KMS-11 (cell line): ENCODE measurements at regions not wholly inside any gene's neighbourhood (a gene's known extent, or its start where the extent isn't known, plus 50 kb on each side); places are given as distances from the start of the nearest gene placed in this dataset.

Experiments
- H2AFZ ChIP-seq: fragments of 200-600 bp; sonication (generic); 2 replicates; pipeline ENCODE4 v1.6.1; 2016; ENCODE audit warnings: antibody characterized with exemption, mixed run types, low read depth
- H3K27ac ChIP-seq: fragments of 200-600 bp; sonication (generic); 2 replicates; pipeline ENCODE4 v1.6.1; 2016; ENCODE audit warnings: mild to moderate bottlenecking, mixed run types
- H3K27me3 ChIP-seq: fragments of 200-600 bp; sonication (generic); 2 replicates; pipeline ENCODE4 v1.6.1; 2017; ENCODE audit warnings: mild to moderate bottlenecking, low read depth, mixed run types, moderate library complexity; ENCODE audit not compliant: insufficient read depth
- H3K36me3 ChIP-seq: fragments of 200-600 bp; sonication (generic); 2 replicates; pipeline ENCODE4 v1.6.1; 2017; ENCODE audit warnings: mild to moderate bottlenecking, mixed run types; ENCODE audit not compliant: insufficient read depth
- H3K4me1 ChIP-seq: fragments of 200-600 bp; sonication (generic); 2 replicates; pipeline ENCODE4 v1.6.1; 2016; ENCODE audit warnings: mild to moderate bottlenecking, low read depth, mixed run types; ENCODE audit not compliant: poor library complexity, severe bottlenecking
- H3K4me2 ChIP-seq: fragments of 200-600 bp; sonication (generic); 2 replicates; pipeline ENCODE4 v1.7.0; 2016; ENCODE audit warnings: mild to moderate bottlenecking, mixed run types
- H3K4me3 ChIP-seq: fragments of 200-600 bp; sonication (generic); IDR thresholded peaks from 2 replicates; pipeline ENCODE4 v1.6.1; 2017; ENCODE audit warnings: low read depth, low read length, mixed read lengths; ENCODE audit not compliant: insufficient read depth
- H3K79me2 ChIP-seq: fragments of 200-600 bp; sonication (generic); 2 replicates; pipeline ENCODE4 v1.6.1; 2016; ENCODE audit warnings: low read depth, mixed run types; ENCODE audit not compliant: insufficient read depth
- H3K9ac ChIP-seq: fragments of 200-600 bp; sonication (generic); 2 replicates; pipeline ENCODE4 v1.6.1; 2016; ENCODE audit warnings: mild to moderate bottlenecking, mixed run types
- H4K20me1 ChIP-seq: fragments of 200-600 bp; sonication (generic); 2 replicates; pipeline ENCODE4 v1.6.1; 2016; ENCODE audit warnings: mild to moderate bottlenecking, mixed run types; ENCODE audit not compliant: insufficient read depth
- TF ChIP-seq, protein P1 (sequence below): fragments of 200-600 bp; sonication (generic); conservative IDR thresholded peaks from 2 replicates; pipeline ENCODE4 v1.6.1; 2017; ENCODE audit warnings: low read depth, mild to moderate bottlenecking, antibody characterized with exemption, low read length, moderate library complexity, mixed read lengths

DNA sequence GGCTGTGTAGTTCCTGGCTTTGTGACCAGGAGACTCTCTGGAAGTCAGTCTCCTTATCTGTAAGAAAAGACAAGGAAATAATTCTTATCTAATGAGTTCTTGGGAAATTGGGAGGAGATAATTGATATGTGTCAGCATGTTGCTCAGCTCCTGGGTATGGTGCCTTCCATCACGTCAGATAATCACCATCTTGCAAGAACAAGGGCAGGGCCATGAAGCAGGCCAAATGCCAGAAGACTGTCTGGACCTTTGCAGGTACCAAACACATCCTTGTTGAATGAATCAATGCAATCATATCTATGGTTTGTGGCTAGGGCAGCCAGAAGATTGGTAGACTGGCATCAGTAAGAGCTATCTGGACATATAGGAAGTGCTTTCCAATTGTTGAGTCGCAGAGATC, 473.5 kb downstream of the TNS1 start:
- Histone ChIP-seq H3K9ac (no peak overlapping the region), H3K27ac (no peak overlapping the region), H2AFZ (no peak overlapping the region), H3K36me3 (no peaks in the 10 kb centered on the region), H3K4me2 (no peak overlapping the region), H3K79me2 (no peaks in the 10 kb centered on the region), H3K4me3 (no peak overlapping the region), H3K4me1 (no peaks in the 10 kb centered on the region), H4K20me1 (no peaks in the 10 kb centered on the region), H3K27me3 (no peaks in the 10 kb centered on the region)
- TF ChIP-seq, protein P1, sequence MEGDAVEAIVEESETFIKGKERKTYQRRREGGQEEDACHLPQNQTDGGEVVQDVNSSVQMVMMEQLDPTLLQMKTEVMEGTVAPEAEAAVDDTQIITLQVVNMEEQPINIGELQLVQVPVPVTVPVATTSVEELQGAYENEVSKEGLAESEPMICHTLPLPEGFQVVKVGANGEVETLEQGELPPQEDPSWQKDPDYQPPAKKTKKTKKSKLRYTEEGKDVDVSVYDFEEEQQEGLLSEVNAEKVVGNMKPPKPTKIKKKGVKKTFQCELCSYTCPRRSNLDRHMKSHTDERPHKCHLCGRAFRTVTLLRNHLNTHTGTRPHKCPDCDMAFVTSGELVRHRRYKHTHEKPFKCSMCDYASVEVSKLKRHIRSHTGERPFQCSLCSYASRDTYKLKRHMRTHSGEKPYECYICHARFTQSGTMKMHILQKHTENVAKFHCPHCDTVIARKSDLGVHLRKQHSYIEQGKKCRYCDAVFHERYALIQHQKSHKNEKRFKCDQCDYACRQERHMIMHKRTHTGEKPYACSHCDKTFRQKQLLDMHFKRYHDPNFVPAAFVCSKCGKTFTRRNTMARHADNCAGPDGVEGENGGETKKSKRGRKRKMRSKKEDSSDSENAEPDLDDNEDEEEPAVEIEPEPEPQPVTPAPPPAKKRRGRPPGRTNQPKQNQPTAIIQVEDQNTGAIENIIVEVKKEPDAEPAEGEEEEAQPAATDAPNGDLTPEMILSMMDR, result no peak

DNA sequence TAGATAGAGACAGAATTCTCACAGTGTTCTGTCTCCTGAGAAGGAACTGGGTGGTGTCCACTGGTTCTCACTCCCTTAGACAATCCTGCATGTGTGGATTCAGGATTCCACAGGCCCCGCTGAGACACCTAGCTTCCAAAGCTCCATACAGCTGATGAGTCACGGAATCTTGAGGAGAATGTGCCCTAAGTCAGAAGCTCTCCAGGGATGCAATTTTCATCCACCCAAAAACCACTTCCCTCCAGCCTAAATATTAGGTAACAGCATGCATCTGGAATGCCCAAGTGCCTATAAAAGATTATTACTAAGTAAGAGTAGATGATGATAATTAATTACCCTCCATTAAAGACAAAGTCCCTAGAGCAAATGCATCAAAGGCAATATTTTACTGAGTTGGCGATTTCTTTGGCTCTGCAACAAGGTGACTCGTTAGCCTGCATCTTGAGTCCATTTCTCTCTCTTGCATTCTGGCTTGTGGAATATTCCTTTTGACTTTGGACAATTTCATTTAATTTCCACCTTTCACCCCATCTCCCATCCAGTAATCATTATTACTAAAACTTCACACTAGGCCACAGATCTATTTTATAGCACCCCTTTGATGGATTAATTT, 475.1 kb downstream of the TNS1 start:
- Histone ChIP-seq H4K20me1 (no peaks in the 10 kb centered on the region), H3K27ac (no peak overlapping the region), H2AFZ (no peak overlapping the region), H3K4me2 (no peak overlapping the region), H3K36me3 (no peaks in the 10 kb centered on the region), H3K9ac (no peak overlapping the region), H3K79me2 (no peaks in the 10 kb centered on the region), H3K4me1 (no peaks in the 10 kb centered on the region), H3K4me3 (no peak overlapping the region), H3K27me3 (no peaks in the 10 kb centered on the region)
- TF ChIP-seq, protein P1, result no peak

DNA sequence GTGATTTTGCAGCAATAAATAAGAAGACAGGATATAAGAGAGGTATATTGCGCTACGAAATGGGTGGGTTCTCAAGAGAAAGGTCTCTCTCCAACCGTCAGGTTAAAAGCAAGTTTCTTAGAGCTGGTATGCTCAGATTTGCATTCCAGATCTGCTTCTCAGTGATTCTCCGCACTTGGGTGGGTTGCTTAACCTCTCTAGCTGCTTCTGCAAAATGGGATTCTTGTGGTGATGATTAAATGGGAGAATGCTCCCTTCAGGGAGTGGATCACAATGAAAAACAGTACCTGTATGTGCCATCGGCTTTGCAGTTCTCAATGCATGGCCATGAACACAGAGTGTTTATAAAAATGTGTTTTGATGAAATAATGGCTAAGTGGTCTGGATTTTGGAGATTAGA, 477.7 kb downstream of the TNS1 start:
- Histone ChIP-seq H2AFZ (no peak overlapping the region), H3K27ac (no peak overlapping the region), H3K4me3 (no peak overlapping the region), H3K36me3 (no peaks in the 10 kb centered on the region), H3K4me2 (no peak overlapping the region), H4K20me1 (no peaks in the 10 kb centered on the region), H3K27me3 (no peaks in the 10 kb centered on the region), H3K4me1 (no peaks in the 10 kb centered on the region), H3K9ac (no peak overlapping the region), H3K79me2 (no peaks in the 10 kb centered on the region)
- TF ChIP-seq, protein P1, result no peak

DNA sequence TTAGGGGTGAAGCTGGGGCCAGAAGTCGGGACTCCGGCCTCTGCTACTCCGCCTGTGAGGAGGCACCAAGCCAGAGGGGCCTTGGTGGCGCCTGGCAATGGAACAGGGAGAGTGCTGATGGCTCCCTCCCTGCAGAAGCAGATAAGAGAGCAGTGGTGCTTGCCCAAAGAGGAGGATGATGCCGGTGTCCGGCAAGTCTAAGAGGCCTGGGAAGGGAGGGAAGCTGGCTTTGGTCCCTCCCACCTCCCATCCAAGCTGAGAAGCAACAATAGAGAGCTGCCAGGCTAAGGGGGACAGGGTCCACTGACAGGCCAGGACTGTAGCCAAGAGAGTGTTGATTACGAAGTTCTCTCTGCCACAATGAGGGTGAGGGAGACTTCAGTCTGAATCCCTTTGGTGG, 479.5 kb downstream of the TNS1 start:
- Histone ChIP-seq H3K4me3 (no peak overlapping the region), H3K4me2 (no peak overlapping the region), H3K9ac (no peak overlapping the region), H3K27me3 (no peaks in the 10 kb centered on the region), H2AFZ (no peak overlapping the region), H4K20me1 (no peaks in the 10 kb centered on the region), H3K36me3 (no peaks in the 10 kb centered on the region), H3K27ac (no peak overlapping the region), H3K4me1 (no peaks in the 10 kb centered on the region), H3K79me2 (no peaks in the 10 kb centered on the region)
- TF ChIP-seq, protein P1, result no peak
